ENCODE measurements at regions not wholly inside any gene's neighbourhood (a gene's known extent, or its start where the extent isn't known, plus 50 kb on each side); places are given as distances from the start of the nearest gene placed in this dataset.

DNA sequence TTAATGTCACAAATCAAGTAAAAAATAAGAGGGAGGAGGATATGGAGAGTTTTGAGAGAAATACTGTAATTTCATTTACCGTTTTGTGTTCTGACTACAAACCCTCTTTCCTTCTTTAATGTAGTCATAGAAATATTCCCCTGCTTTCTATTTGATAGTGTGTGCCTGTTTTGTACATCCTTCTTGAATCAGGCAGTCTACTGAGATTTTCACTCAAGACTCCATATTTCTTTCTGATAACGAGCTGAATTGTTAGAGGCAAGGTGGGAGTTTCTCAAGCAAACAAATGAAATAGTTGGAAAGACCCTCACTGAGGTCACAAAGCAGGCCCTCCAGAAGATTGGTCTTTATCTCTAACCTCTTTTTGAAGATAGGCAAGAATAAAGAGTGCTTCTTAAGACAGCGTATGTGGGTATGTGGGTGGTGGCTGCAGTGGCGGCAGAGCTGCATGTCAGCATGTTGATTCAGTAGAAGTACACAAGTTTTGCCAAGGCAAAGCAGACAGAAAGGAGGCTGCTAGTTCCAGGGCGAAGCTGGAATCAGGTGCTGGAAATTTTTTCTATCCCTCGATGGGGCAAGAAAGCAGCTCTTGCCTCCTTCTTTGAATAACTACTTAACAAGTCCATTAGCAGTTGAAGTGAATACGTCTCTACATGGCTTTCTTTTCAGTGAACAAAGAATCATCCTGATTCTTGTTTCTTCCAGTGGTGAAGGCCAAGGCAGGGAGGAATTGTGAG is 164.2 kb downstream of the FAM76B start:
- 72% methylated on average over 7 of the region's 7 CpGs; no CpG with 5 or more reads in 1 of the 2 experiments for WGBS, 2 experiments (ENCODE audit: extremely low coverage in 1 of 2, insufficient coverage in 1 of 2, insufficient read length in 1 of 2, insufficient replicate concordance in 2 of 2, low coverage in 1 of 2, low lambda C conversion rate in 2 of 2, missing lambda C conversion rate in 1 of 2)
- no peak for DNase-seq (ENCODE audit: low read depth in 1 of 2, low spot score in 2 of 2)
- Histone ChIP-seq H3K79me1 (ENCODE audit: low read depth, low read length) (no peaks in the 10 kb centered on the region), H4K5ac (ENCODE audit: insufficient read length, low read depth, low read length) (peak overlapping the region; percentile 39), H3K9ac (replicated peaks in 1 of 4; ENCODE audit: extremely low read depth in 1 of 4, low read depth in 3 of 4, low read length in 3 of 4) (no peak overlapping the region; a peak in 2 of 7 replicates), H2BK20ac (ENCODE audit: low read length) (no peak overlapping the region), H3K9me3 (ENCODE audit: insufficient read depth in 2 of 2, low read depth in 1 of 2, low read length in 1 of 2) (no peaks in the 10 kb centered on the region), H2AFZ (ENCODE audit: low read length) (peak overlapping the region; percentile 88), H2BK120ac (replicated peaks; ENCODE audit: low read depth, low read length) (no peak overlapping the region), H2BK15ac (ENCODE audit: low read length) (no peak overlapping the region), H3K4ac (replicated peaks; ENCODE audit: insufficient read length, low read depth, low read length) (no peak overlapping the region), H3K18ac (ENCODE audit: extremely low read depth, low read length) (no peak overlapping the region), H3K79me2 (ENCODE audit: control insufficient read depth in 1 of 2, insufficient read depth in 2 of 2, low read length in 2 of 2) (no peaks in the 10 kb centered on the region), H2BK5ac (ENCODE audit: low read depth, low read length) (no peak overlapping the region), H3K23ac (ENCODE audit: insufficient read length) (no peak overlapping the region), H3K27ac (ENCODE audit: low read depth, low read length) (no peak overlapping the region), H4K8ac (ENCODE audit: extremely low read depth, insufficient read depth, low read length) (no peak overlapping the region), H2BK12ac (ENCODE audit: low read depth, low read length) (no peak overlapping the region), H3K14ac (ENCODE audit: insufficient read length) (no peak overlapping the region), H4K20me1 (replicated peaks in 1 of 2; ENCODE audit: control insufficient read depth in 1 of 2, insufficient read depth in 2 of 2, low read length in 2 of 2) (no peaks in the 10 kb centered on the region), H3K4me2 (ENCODE audit: insufficient read depth in 1 of 2, low read depth in 2 of 2, low read length in 2 of 2) (peak overlapping the region in 1 of 2 experiments; percentile 35; a peak in 1 of 4 replicates), H3K56ac (replicated peaks; ENCODE audit: insufficient read length, low read depth, low read length) (no peak overlapping the region), H4K91ac (replicated peaks; ENCODE audit: insufficient read length, low read length) (no peak overlapping the region), H3K4me1 (replicated peaks in 1 of 4; ENCODE audit: control insufficient read depth in 3 of 4, insufficient read depth in 4 of 4, low read length in 3 of 4) (peaks cover 0 to 6% (median 2%) of the 10 kb centered on the region in 4 experiments; a peak in 4 of 7 replicates), H3K4me3 (ENCODE audit: extremely low read depth in 1 of 4, insufficient read depth in 2 of 4, low read depth in 3 of 4, low read length in 4 of 4) (no peak overlapping the region), H2AK5ac (ENCODE audit: low read depth, low read length) (no peak overlapping the region), H3K27me3 (replicated peaks in 1 of 4; ENCODE audit: control insufficient read depth in 3 of 4, extremely low read depth in 1 of 4, insufficient read depth in 3 of 4, low read length in 3 of 4) (no peaks in the 10 kb centered on the region), H3K23me2 (ENCODE audit: low read depth, low read length) (no peaks in the 10 kb centered on the region), H3K36me3 (ENCODE audit: control insufficient read depth in 2 of 4, insufficient read depth in 4 of 4, low read length in 3 of 4) (no peaks in the 10 kb centered on the region)
- ChIA-PET CTCF (ENCODE audit: partially characterized antibody) (interaction anchor here (0.6 to 0.7 kb wide), 2 partner anchors 80 to 1653 kb away, joined by 3 read pairs; no protein-coding TSS in a partner anchor), POLR2A (ENCODE audit: partially characterized antibody) (no interaction called here)
- peak; percentile 32 for FAIRE-seq
- TF ChIP-seq POU5F1 (IDR thresholded peaks at IDR 0.05; ENCODE audit: low read depth, low read length), result no peak
- TF ChIP-seq KDM5A (IDR thresholded peaks at IDR 0.05; ENCODE audit: low read length), result no peak
- no peak for TF ChIP-seq BRCA1 (IDR thresholded peaks at IDR 0.05; ENCODE audit: low read depth, low read length)
- no peak for TF ChIP-seq HDAC2 (IDR thresholded peaks at IDR 0.05; ENCODE audit: borderline replicate concordance in 1 of 2, low read depth in 2 of 2, low read length in 2 of 2)
- TF ChIP-seq CTBP2 (IDR thresholded peaks at IDR 0.05; ENCODE audit: borderline replicate concordance, insufficient read depth, insufficient read length, low read length), result no peak
- TF ChIP-seq SUZ12 (IDR thresholded peaks at IDR 0.05; ENCODE audit: low read length), result no peak
